Kidney (tissue), 13 donors: ENCODE measurements at regions not wholly inside any gene's neighbourhood (a gene's known extent, or its start where the extent isn't known, plus 50 kb on each side); places are given as distances from the start of the nearest gene placed in this dataset.

Experiments
- DNase-seq, 5 donors: peaks; one replicate each; pipeline ENCODE4 v3.0.0-alpha.2; 2013 to 2020
- FAIRE-seq: peaks from 2 replicates; lab custom pipeline; 2012; peaks lifted over from hg19 to GRCh38; lab: Jason Lieb, UNC
- H3K27ac ChIP-seq, 2 donors: one replicate each; pipeline ENCODE4 v1.7.0; 2013; ENCODE audit warnings: low read depth in 2 of 2, low read length in 2 of 2, inconsistent platforms in 1 of 2
- H3K27me3 ChIP-seq: one replicate; pipeline ENCODE4 v1.7.1; 2013; ENCODE audit warnings: low read length, inconsistent platforms; ENCODE audit not compliant: control insufficient read depth, insufficient read depth
- H3K36me3 ChIP-seq, 3 donors: one replicate each; pipeline versions ENCODE4 v1.7.0 to v1.7.1; 2013; ENCODE audit warnings: low read length in 3 of 3, control low read depth in 1 of 3, inconsistent platforms in 1 of 3; ENCODE audit not compliant: insufficient read depth in 3 of 3, control insufficient read depth in 2 of 3
- H3K4me1 ChIP-seq, 3 donors: one replicate each; pipeline versions ENCODE4 v1.7.0 to v1.7.1; 2013; ENCODE audit warnings: low read length in 3 of 3, inconsistent platforms in 1 of 3, low read depth in 1 of 3; ENCODE audit not compliant: control insufficient read depth in 2 of 3, insufficient read depth in 2 of 3
- H3K4me3 ChIP-seq, 3 donors: one replicate each; pipeline versions ENCODE4 v1.7.0 to v1.8.1; 2013; ENCODE audit warnings: low read length in 3 of 3, control low read depth in 1 of 3, inconsistent platforms in 1 of 3
- H3K9ac ChIP-seq, 3 donors: one replicate each; pipeline versions ENCODE4 v1.7.0 to v1.7.1; 2013; ENCODE audit warnings: low read length in 3 of 3, control low read depth in 1 of 3, inconsistent platforms in 1 of 3
- H3K9me3 ChIP-seq, 3 donors: one replicate each; pipeline versions ENCODE4 v1.7.0 to v1.7.1; 2013; ENCODE audit warnings: low read length in 3 of 3, control low read depth in 1 of 3, inconsistent platforms in 1 of 3; ENCODE audit not compliant: control insufficient read depth in 2 of 3, insufficient read depth in 1 of 3
- intact Hi-C: fragments of 100-400 bp; cut with DNase I; formaldehyde crosslinking; loops from one replicate; pipeline ENCODE4 v1.11.1; 2022
- TF ChIP-seq, protein P1 (sequence below): IDR thresholded peaks from 3 replicates; pipeline ENCODE4 v1.5.1; 2012; ENCODE audit warnings: mild to moderate bottlenecking, moderate library complexity, borderline replicate concordance; ENCODE audit not compliant: insufficient read depth; ENCODE audit errors: extremely low read depth
- donor health status: control.
- donor health status: control.
- donor health status: control.
- donor health status: control.
- donor health status: control.
- donor health status: DM: yes; HTN: yes; CAD: no.
- donor health status: Normal renal cell carcinoma (clear cell type).

DNA sequence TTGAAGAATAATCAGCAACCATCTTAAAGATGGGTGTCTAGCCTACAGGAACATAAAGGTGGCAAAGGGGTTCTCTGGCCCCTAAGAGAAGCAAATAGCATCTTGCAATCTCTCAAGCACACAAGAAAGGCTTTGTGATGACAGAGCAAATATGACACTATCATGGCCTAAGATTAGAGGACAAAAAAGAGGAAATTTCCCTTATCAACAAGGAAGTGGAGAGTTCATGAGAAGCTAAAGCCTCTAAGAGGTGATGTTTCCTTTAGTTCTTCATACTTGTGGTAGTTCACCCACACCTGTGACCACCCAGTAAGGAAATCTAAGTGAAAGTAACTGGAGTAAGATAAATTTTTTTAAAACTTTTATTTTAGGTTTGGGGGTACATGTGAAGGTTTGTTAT, 88.4 kb downstream of the OLIG3 start:
- H3K27ac ChIP-seq = no peak overlapping the region
- FAIRE-seq (no peak), DNase-seq (no peak)
- H3K4me3 ChIP-seq = no peak overlapping the region
- H3K4me1 ChIP-seq = no peaks in the 10 kb centered on the region
- H3K27me3 ChIP-seq = no peaks in the 10 kb centered on the region
- intact Hi-C loops = no loop called here
- no peaks in the 10 kb centered on the region for H3K9me3 ChIP-seq
- H3K9ac ChIP-seq = no peak overlapping the region
- no peaks in the 10 kb centered on the region for H3K36me3 ChIP-seq
- TF ChIP-seq, protein P1, sequence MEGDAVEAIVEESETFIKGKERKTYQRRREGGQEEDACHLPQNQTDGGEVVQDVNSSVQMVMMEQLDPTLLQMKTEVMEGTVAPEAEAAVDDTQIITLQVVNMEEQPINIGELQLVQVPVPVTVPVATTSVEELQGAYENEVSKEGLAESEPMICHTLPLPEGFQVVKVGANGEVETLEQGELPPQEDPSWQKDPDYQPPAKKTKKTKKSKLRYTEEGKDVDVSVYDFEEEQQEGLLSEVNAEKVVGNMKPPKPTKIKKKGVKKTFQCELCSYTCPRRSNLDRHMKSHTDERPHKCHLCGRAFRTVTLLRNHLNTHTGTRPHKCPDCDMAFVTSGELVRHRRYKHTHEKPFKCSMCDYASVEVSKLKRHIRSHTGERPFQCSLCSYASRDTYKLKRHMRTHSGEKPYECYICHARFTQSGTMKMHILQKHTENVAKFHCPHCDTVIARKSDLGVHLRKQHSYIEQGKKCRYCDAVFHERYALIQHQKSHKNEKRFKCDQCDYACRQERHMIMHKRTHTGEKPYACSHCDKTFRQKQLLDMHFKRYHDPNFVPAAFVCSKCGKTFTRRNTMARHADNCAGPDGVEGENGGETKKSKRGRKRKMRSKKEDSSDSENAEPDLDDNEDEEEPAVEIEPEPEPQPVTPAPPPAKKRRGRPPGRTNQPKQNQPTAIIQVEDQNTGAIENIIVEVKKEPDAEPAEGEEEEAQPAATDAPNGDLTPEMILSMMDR = no peak

DNA sequence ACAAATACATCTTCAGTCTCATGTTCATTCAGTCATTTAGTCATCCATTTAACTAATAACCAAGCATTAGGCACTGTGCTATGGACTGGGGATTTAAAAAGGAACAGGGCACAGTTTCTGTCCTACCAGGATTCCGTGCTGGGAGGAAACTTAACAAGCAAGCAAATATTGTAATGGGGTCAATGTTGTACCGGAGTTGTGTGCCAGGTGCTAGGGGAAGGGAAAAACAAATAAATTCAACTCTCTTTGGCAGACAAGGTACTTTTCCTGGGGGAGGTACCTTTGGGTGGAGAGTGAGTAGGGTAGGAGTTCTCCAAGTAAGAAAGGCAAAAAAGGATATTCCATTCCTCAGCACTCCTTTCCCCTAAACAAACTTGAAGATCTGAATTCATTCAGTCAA, 90.3 kb downstream of the OLIG3 start:
- Histone ChIP-seq H3K4me3 (no peak overlapping the region), H3K9me3 (no peaks in the 10 kb centered on the region), H3K4me1 (no peaks in the 10 kb centered on the region), H3K27me3 (no peaks in the 10 kb centered on the region), H3K27ac (no peak overlapping the region), H3K36me3 (no peaks in the 10 kb centered on the region), H3K9ac (no peak overlapping the region)
- FAIRE-seq (no peak), DNase-seq (no peak)
- intact Hi-C loops = no loop called here
- TF ChIP-seq, protein P1 = no peak

DNA sequence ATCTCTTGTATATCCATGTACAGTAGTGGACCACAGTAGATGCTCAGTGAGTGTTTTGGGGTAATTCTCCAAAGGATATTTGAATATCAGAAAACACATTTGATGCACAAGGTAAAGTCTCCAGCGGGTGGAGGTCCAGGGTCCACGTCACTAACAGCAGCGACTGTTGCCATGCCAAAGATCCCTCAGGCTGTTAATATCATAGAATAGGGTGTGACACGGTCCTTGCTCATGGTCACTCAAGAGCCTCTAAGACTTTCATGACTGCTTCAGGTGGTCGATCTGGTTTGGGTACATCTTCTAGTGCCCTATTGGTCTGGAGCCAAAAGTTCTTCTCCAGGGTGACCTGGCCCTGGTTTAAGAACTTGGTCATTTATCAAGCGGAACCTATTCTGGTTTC, 90.8 kb downstream of the OLIG3 start:
- no peaks in the 10 kb centered on the region for H3K36me3 ChIP-seq
- intact Hi-C loops = no loop called here
- DNase-seq (no peak), FAIRE-seq (no peak)
- no peaks in the 10 kb centered on the region for H3K9me3 ChIP-seq
- no peaks in the 10 kb centered on the region for H3K4me1 ChIP-seq
- H3K9ac ChIP-seq = no peak overlapping the region
- H3K27me3 ChIP-seq = no peaks in the 10 kb centered on the region
- no peak overlapping the region for H3K4me3 ChIP-seq
- TF ChIP-seq, protein P1 = no peak
- no peak overlapping the region for H3K27ac ChIP-seq

DNA sequence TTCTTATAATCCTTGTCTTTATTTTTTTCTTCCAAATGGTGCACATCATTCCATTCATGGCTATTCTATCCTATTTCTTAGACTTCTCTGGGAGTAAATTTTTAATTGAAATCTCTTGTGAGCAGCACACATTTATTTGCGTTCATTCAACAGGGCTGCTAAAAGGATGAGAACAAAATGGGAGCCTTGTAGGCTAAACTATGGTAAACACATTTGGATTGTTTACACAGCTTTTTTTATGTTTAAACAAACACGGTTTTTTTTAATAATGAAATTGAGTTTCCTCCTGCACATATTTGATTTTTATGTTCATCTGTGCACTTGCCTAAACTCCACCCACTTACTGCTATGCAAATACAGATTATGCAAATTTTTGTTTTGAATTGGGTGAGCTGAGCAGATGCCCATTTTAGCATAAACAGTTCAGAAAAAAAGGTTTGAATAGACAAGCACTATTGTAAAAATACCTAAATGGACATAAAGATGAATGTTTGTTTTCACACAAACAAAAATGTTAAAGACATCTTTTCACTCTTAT, 92.0 kb downstream of the OLIG3 start:
- no peak for FAIRE-seq
- Histone ChIP-seq H3K36me3 (no peaks in the 10 kb centered on the region), H3K4me1 (no peaks in the 10 kb centered on the region), H3K9ac (no peak overlapping the region), H3K27ac (no peak overlapping the region), H3K4me3 (no peak overlapping the region), H3K9me3 (no peaks in the 10 kb centered on the region), H3K27me3 (no peaks in the 10 kb centered on the region)
- TF ChIP-seq, protein P1 = no peak
- DNase-seq = no peak
- intact Hi-C loops = no loop called here
